LNCaP clone FGC (cell line): ENCODE measurements at regions not wholly inside any gene's neighbourhood (a gene's known extent, or its start where the extent isn't known, plus 50 kb on each side); places are given as distances from the start of the nearest gene placed in this dataset.
"Not testable (repeated sequence)": the region's sequence is repeated elsewhere in the genome, so short reads cannot be mapped to it uniquely, and the experiment has no call there.

Experiments
- DNase-seq: peaks from one replicate; pipeline ENCODE4 v3.0.0-alpha.2; 2011; ENCODE audit warnings: low read depth
- H3K4me3 ChIP-seq: 2 replicates; pipeline ENCODE4 v1.5.1; 2011; ENCODE audit warnings: mild to moderate bottlenecking, low read depth, low read length, control low read depth
- CTCF ChIP-seq: IDR thresholded peaks from 2 replicates; pipeline ENCODE4 v1.5.1; 2012; ENCODE audit warnings: mild to moderate bottlenecking; ENCODE audit not compliant: control insufficient read depth, insufficient read depth; ENCODE audit errors: extremely low read depth

GRCh38 chr1:149841597-149842238, 57.6 kb upstream of the BOLA1 start:
- H3K4me3 ChIP-seq, DNase-seq: not testable (repeated sequence)

GRCh38 chr1:149842458-149843064, 56.8 kb upstream of the BOLA1 start:
- DNase-seq, H3K4me3 ChIP-seq: not testable (repeated sequence)

- H3K4me3 ChIP-seq = peak overlapping the region; percentile 63
- no peak for DNase-seq
- no peak for TF ChIP-seq CTCF
These were observed 55.8 kb upstream of the BOLA1 start for GRCh38 chr1:149843431-149844041.

GRCh38 chr1:149844101-149844500, 55.3 kb upstream of the BOLA1 start:
- no peak for TF ChIP-seq CTCF
- DNase-seq = no peak
- H3K4me3 ChIP-seq = peak overlapping the region; percentile 63

GRCh38 chr1:149844650-149845255, 54.6 kb upstream of the BOLA1 start:
- DNase-seq = no peak
- H3K4me3 ChIP-seq = peak overlapping the region; percentile 63

GRCh38 chr1:149845416-149845815, 54.0 kb upstream of the BOLA1 start:
- TF ChIP-seq CTCF = no peak
- H3K4me3 ChIP-seq = no peak overlapping the region
- DNase-seq = no peak

More at GRCh38 chr1:149844650-149845255, 54.6 kb upstream of the BOLA1 start:
- TF ChIP-seq CTCF = no peak

GRCh38 chr1:149846042-149846441, 53.3 kb upstream of the BOLA1 start:
- no peak for TF ChIP-seq CTCF
- no peak for DNase-seq
- no peak overlapping the region for H3K4me3 ChIP-seq
